ENCODE measurements at regions not wholly inside any gene's neighbourhood (a gene's known extent, or its start where the extent isn't known, plus 50 kb on each side); places are given as distances from the start of the nearest gene placed in this dataset.

DNA sequence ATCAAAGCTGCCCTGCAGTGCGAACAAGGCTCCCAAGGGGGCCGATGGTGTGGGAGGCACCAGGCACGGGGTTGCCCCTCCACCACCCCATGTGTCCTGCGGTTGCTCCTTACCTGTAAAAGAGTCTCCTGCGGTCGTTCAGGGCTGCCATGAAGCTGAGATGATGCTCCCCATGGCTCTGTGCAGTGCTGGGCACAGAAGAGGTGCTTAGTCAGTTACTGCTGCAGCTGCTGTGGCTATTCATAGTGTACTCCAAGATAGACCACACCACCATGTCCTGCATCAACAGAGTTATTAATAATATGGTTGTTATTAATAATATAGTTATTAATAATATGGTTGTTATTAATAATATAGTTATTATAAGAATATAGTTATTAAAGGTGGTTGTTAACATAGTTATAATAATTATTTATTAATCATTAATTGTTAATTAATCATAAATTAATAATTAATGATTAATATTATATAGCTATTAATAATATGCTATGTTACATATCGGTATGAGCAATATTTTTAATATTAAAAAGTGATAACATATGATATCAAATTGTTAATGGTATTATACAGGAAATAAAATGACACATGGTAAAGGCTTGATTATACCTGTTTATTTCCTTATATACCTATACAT, 97.0 kb upstream of the PFKP start:
- H3K36me3 Mint-ChIP-seq, result no peaks in the 10 kb centered on the region
- H3K27ac Mint-ChIP-seq, result no peak overlapping the region
- no peak for DNase-seq (ENCODE audit: extremely low spot score, unreplicated experiment)
- peaks cover 17% of the 10 kb centered on the region for H3K27me3 Mint-ChIP-seq
- no peaks in the 10 kb centered on the region for H3K9me3 Mint-ChIP-seq
- H3K4me3 Mint-ChIP-seq, result no peak overlapping the region
- TF ChIP-seq, protein P1, sequence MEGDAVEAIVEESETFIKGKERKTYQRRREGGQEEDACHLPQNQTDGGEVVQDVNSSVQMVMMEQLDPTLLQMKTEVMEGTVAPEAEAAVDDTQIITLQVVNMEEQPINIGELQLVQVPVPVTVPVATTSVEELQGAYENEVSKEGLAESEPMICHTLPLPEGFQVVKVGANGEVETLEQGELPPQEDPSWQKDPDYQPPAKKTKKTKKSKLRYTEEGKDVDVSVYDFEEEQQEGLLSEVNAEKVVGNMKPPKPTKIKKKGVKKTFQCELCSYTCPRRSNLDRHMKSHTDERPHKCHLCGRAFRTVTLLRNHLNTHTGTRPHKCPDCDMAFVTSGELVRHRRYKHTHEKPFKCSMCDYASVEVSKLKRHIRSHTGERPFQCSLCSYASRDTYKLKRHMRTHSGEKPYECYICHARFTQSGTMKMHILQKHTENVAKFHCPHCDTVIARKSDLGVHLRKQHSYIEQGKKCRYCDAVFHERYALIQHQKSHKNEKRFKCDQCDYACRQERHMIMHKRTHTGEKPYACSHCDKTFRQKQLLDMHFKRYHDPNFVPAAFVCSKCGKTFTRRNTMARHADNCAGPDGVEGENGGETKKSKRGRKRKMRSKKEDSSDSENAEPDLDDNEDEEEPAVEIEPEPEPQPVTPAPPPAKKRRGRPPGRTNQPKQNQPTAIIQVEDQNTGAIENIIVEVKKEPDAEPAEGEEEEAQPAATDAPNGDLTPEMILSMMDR (conservative IDR thresholded peaks at IDR 0.05), result no peak
- peaks cover 21% of the 10 kb centered on the region for H3K4me1 Mint-ChIP-seq (ENCODE audit: unreplicated experiment)

DNA sequence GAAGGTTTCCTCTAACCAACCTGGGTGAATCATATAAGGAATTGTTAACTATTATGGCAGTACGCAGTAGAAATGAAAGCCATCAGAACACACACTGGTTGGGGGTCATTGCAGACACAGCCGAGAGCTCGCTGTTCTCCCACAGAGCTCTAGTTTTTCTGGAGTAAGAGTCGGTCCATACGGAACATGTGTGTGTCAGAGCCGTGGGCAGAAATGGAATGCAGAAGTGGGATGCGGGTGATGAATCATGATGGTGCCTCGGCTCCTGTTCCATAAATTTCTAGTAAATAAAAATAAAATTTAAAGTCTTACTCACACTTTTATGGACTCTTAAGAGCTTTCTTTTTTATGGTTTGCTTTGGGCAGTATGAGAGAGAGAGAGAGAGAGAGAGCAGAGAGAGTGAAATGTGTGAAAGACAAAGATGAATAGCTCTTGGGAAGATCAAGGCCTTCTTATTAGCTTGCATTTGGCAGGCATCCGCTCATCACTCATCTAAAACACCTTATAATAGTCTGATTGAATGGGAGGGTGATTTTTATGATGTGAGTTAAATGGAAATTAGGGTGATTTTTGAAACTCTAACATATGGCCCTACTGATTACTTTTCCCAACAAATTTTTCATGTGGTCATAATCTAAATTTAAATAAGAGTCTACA, 98.8 kb upstream of the PFKP start:
- TF ChIP-seq, protein P1 (conservative IDR thresholded peaks at IDR 0.05), result no peak
- Mint-ChIP-seq H3K9me3 (no peaks in the 10 kb centered on the region), H3K27ac (no peak overlapping the region), H3K4me1 (ENCODE audit: unreplicated experiment) (peaks cover 7% of the 10 kb centered on the region), H3K4me3 (no peak overlapping the region), H3K27me3 (peaks cover 23% of the 10 kb centered on the region), H3K36me3 (no peaks in the 10 kb centered on the region)
- no peak for DNase-seq (ENCODE audit: extremely low spot score, unreplicated experiment)

DNA sequence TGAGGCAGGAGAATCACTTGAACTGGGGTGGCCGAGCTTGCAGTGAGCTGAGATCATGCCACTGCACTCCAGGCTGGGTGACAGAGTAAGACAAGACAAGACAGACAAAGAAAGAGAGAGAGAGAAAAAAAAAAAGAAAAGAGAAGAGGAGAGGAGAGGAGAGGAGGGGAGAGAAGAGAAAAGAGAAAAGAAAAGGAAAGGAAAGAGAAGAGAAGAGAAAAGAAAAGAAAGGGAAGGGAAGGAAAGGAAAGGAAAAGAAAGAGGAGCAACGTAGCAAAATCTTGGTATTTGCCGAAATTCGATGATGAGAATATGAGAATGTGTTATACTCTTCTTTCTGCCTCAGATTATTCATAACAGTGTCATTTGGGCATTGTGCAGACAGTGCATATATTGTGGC, 101.2 kb upstream of the PFKP start:
- no peak for DNase-seq (ENCODE audit: extremely low spot score, unreplicated experiment)
- Mint-ChIP-seq H3K4me1 (ENCODE audit: unreplicated experiment) (no peaks in the 10 kb centered on the region), H3K4me3 (no peak overlapping the region), H3K27ac (no peak overlapping the region), H3K9me3 (no peaks in the 10 kb centered on the region), H3K27me3 (peaks cover 20% of the 10 kb centered on the region), H3K36me3 (no peaks in the 10 kb centered on the region)
- TF ChIP-seq, protein P1 (conservative IDR thresholded peaks at IDR 0.05), result no peak

DNA sequence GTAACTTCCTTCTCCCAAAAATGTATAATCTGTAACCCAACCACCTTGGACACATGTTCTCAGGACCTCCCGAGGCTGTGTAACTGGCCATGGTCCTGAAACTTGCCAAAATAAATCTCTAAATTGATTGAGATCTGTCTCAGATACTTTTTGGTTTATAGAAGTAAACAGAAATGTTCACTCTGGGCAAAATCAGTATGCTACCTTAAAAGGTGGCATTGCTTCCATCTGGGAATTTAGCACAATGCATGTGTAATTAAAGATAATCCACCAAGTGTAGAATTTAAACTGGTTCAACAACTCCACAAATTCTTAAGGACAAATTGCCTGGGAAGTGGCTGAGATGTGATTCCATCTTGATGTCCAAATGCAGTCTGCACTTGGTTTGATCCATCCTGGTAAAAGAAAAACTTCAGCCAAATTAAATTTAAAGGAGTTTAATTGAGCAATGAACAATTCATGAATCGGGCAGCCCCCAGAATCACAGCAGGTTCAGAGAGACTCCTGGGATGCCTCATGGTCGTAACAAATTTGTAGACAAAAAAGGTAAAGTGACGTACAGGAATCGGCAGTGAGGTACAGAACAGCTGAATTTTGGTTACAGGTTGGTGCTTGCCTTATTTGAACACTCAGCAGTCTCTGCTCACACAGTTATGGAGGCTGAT, 102.6 kb upstream of the PFKP start:
- H3K9me3 Mint-ChIP-seq, result no peaks in the 10 kb centered on the region
- no peaks in the 10 kb centered on the region for H3K36me3 Mint-ChIP-seq
- DNase-seq (ENCODE audit: extremely low spot score, unreplicated experiment), result no peak
- H3K27ac Mint-ChIP-seq, result no peak overlapping the region
- no peaks in the 10 kb centered on the region for H3K4me1 Mint-ChIP-seq (ENCODE audit: unreplicated experiment)
- TF ChIP-seq, protein P1 (conservative IDR thresholded peaks at IDR 0.05), result no peak
- peaks cover 22% of the 10 kb centered on the region for H3K27me3 Mint-ChIP-seq
- no peak overlapping the region for H3K4me3 Mint-ChIP-seq

DNA sequence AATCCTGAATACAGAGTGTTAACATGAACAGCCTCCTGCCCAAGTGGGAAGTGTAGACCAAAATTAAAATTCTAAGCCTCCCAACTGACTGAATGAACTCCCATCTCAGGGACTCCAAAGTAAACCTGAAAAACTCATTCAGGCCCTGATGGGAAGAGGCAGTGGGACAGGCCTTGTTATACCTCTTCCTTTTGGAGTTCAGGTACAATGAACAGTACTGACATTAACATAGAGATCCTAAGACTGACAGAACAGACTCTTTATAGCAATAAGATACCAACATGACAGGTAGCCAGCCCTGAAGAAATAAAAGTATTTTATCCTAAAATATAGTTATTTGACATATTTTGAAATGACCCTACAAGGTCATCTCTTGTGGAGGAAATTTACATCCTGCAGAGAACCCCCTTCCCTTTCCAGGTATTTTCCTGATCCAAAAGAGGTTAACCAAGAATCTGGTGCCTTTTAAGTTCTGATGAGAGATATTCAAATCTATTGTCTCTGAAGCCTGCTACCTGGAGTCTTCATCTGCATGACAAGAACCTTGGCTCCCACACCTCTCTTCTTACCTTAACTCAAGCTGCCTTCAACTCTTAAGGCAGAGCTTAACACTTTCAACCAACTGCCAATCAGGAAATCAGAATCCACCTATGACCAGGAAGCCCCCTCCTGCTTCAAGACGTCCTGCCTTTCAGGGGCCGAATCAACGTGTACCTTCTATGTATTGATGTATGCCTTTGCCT, 103.3 kb upstream of the PFKP start:
- Mint-ChIP-seq H3K9me3 (no peaks in the 10 kb centered on the region), H3K4me1 (ENCODE audit: unreplicated experiment) (no peaks in the 10 kb centered on the region), H3K4me3 (no peak overlapping the region), H3K27me3 (peaks cover 22% of the 10 kb centered on the region), H3K27ac (no peak overlapping the region), H3K36me3 (no peaks in the 10 kb centered on the region)
- no peak for DNase-seq (ENCODE audit: extremely low spot score, unreplicated experiment)
- TF ChIP-seq, protein P1 (conservative IDR thresholded peaks at IDR 0.05), result no peak
